ENCODE measurements at regions not wholly inside any gene's neighbourhood (a gene's known extent, or its start where the extent isn't known, plus 50 kb on each side); places are given as distances from the start of the nearest gene placed in this dataset.

DNA sequence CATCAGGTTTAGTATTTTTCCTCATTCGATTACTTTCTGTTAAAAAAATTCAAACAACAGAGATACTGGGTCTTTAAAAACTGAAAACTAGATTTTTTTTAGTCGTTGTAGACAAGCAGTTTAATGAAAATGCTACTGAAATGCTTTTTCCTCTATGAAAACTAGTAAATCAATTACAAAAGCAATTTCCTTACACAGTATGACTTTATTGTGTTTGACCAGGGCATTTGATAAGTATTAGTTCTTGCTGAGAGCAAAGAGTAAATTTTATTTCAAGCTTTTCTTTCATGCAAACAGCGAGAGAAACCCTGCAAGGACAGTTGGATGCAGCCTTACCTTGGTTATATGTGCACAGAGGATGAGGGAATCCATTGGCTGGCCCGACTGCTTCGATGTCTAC, 308.5 kb downstream of the MAT2B start:
- Histone ChIP-seq H3K4me3 (ENCODE audit: low read length) (no peak overlapping the region), H3K4me1 (ENCODE audit: control insufficient read depth, insufficient read depth, low read length) (no peaks in the 10 kb centered on the region), H3K27me3 (ENCODE audit: control insufficient read depth, insufficient read depth, low read length) (no peaks in the 10 kb centered on the region), H3K9ac (ENCODE audit: low read length) (no peak overlapping the region), H3K9me3 (ENCODE audit: control insufficient read depth, low read length) (no peaks in the 10 kb centered on the region), H3K36me3 (ENCODE audit: control insufficient read depth, insufficient read depth, low read length) (no peaks in the 10 kb centered on the region)

DNA sequence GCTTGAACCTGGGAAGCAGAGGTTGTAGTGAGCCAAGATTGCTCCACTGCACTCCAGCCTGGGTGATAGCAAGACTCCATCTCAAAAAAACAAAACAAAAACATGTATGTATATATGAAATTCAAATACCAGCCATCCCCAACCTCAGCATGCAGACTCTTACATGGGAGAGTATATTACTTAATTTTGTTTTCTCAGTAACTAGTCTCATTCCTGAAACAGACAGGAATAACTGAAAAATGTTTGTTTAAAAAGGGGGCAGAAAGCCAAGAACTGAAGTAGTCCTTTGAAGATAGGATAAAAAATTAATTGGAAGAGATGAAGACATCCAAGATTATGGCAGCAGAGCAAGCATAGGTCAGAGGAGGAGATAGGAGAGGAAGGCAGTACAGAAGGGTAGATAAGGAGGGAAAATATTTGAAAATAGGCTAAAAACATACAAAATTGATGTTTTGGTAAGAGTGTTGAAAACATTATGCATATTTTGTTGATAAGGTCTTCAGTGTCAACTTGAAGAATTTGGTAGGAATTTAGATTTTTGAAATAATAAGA, 309.9 kb downstream of the MAT2B start:
- no peaks in the 10 kb centered on the region for H3K27me3 ChIP-seq (ENCODE audit: control insufficient read depth, insufficient read depth, low read length)
- H3K9me3 ChIP-seq (ENCODE audit: control insufficient read depth, low read length): no peaks in the 10 kb centered on the region
- H3K36me3 ChIP-seq (ENCODE audit: control insufficient read depth, insufficient read depth, low read length): no peaks in the 10 kb centered on the region
- H3K4me3 ChIP-seq (ENCODE audit: low read length): no peak overlapping the region
- H3K9ac ChIP-seq (ENCODE audit: low read length): no peak overlapping the region
- H3K4me1 ChIP-seq (ENCODE audit: control insufficient read depth, insufficient read depth, low read length): no peaks in the 10 kb centered on the region

- H3K4me1 ChIP-seq (ENCODE audit: control insufficient read depth, insufficient read depth, low read length): no peaks in the 10 kb centered on the region
- H3K36me3 ChIP-seq (ENCODE audit: control insufficient read depth, insufficient read depth, low read length): no peaks in the 10 kb centered on the region
- no peak overlapping the region for H3K9ac ChIP-seq (ENCODE audit: low read length)
- H3K27me3 ChIP-seq (ENCODE audit: control insufficient read depth, insufficient read depth, low read length): no peaks in the 10 kb centered on the region
- H3K9me3 ChIP-seq (ENCODE audit: control insufficient read depth, low read length): no peaks in the 10 kb centered on the region
- no peak overlapping the region for H3K4me3 ChIP-seq (ENCODE audit: low read length)
These were observed 315.7 kb downstream of the MAT2B start for GRCh38 chr5:163821142-163821541.

DNA sequence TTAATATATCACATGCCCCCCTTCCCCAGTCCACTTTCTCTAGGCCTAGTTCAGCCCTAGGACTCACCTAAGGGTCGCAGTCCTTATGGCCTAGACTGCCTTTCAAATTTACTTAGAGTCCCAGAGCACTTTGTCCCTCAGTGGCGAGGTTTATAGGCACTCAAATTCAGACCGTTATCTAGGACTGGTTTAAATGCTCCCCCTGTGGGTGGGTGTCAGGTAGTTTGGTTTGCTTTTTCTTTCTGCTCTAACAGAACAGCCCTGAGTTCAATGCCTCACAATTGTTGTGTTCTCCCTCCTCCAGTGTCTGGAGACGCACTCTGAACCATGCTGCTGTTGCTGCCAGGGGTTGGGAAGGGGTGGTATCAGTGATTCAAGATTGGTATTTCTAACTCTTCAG, 317.1 kb downstream of the MAT2B start:
- H3K4me1 ChIP-seq (ENCODE audit: control insufficient read depth, insufficient read depth, low read length): no peaks in the 10 kb centered on the region
- H3K9ac ChIP-seq (ENCODE audit: low read length): no peak overlapping the region
- H3K36me3 ChIP-seq (ENCODE audit: control insufficient read depth, insufficient read depth, low read length): no peaks in the 10 kb centered on the region
- no peaks in the 10 kb centered on the region for H3K9me3 ChIP-seq (ENCODE audit: control insufficient read depth, low read length)
- H3K4me3 ChIP-seq (ENCODE audit: low read length): no peak overlapping the region
- no peaks in the 10 kb centered on the region for H3K27me3 ChIP-seq (ENCODE audit: control insufficient read depth, insufficient read depth, low read length)

- Histone ChIP-seq H3K4me3 (ENCODE audit: low read length) (no peak overlapping the region), H3K4me1 (ENCODE audit: control insufficient read depth, insufficient read depth, low read length) (no peaks in the 10 kb centered on the region), H3K9ac (ENCODE audit: low read length) (no peak overlapping the region), H3K9me3 (ENCODE audit: control insufficient read depth, low read length) (no peaks in the 10 kb centered on the region), H3K27me3 (ENCODE audit: control insufficient read depth, insufficient read depth, low read length) (no peaks in the 10 kb centered on the region), H3K36me3 (ENCODE audit: control insufficient read depth, insufficient read depth, low read length) (no peaks in the 10 kb centered on the region)
These were observed 320.2 kb downstream of the MAT2B start for GRCh38 chr5:163825661-163826060.

GRCh38 chr5:163826201-163826600, 320.8 kb downstream of the MAT2B start:
- H3K27me3 ChIP-seq (ENCODE audit: control insufficient read depth, insufficient read depth, low read length): no peaks in the 10 kb centered on the region
- H3K9me3 ChIP-seq (ENCODE audit: control insufficient read depth, low read length): no peaks in the 10 kb centered on the region
- H3K36me3 ChIP-seq (ENCODE audit: control insufficient read depth, insufficient read depth, low read length): no peaks in the 10 kb centered on the region
- H3K4me3 ChIP-seq (ENCODE audit: low read length): no peak overlapping the region
- no peak overlapping the region for H3K9ac ChIP-seq (ENCODE audit: low read length)
- no peaks in the 10 kb centered on the region for H3K4me1 ChIP-seq (ENCODE audit: control insufficient read depth, insufficient read depth, low read length)

GRCh38 chr5:163832155-163832554, 326.7 kb downstream of the MAT2B start:
- Histone ChIP-seq H3K36me3 (ENCODE audit: control insufficient read depth, insufficient read depth, low read length) (no peaks in the 10 kb centered on the region), H3K9me3 (ENCODE audit: control insufficient read depth, low read length) (no peaks in the 10 kb centered on the region), H3K4me1 (ENCODE audit: control insufficient read depth, insufficient read depth, low read length) (no peaks in the 10 kb centered on the region), H3K9ac (ENCODE audit: low read length) (no peak overlapping the region), H3K27me3 (ENCODE audit: control insufficient read depth, insufficient read depth, low read length) (no peaks in the 10 kb centered on the region), H3K4me3 (ENCODE audit: low read length) (no peak overlapping the region)

DNA sequence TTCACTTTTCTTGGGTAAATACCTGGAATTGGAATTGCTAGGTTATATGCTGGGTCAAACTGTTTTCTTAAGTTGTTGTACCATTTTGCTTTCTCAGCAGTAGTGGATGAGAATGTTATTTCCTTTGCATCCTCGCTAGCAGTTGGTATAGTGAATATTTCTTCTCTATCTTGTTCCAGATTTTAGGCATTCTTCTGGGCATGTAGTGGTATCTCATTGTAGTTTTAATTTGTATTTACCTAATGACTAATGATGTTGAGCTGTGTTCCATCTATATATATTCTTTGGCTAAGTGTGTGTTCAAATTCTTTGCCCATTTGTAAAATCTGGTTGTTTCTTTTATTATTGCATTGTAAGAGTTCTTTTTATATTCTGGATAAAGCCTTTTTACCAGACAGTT, 333.3 kb downstream of the MAT2B start:
- no peaks in the 10 kb centered on the region for H3K9me3 ChIP-seq (ENCODE audit: control insufficient read depth, low read length)
- no peaks in the 10 kb centered on the region for H3K36me3 ChIP-seq (ENCODE audit: control insufficient read depth, insufficient read depth, low read length)
- H3K9ac ChIP-seq (ENCODE audit: low read length): no peak overlapping the region
- H3K27me3 ChIP-seq (ENCODE audit: control insufficient read depth, insufficient read depth, low read length): no peaks in the 10 kb centered on the region
- no peak overlapping the region for H3K4me3 ChIP-seq (ENCODE audit: low read length)
- H3K4me1 ChIP-seq (ENCODE audit: control insufficient read depth, insufficient read depth, low read length): no peaks in the 10 kb centered on the region

- Histone ChIP-seq H3K36me3 (ENCODE audit: control insufficient read depth, insufficient read depth, low read length) (no peaks in the 10 kb centered on the region), H3K4me3 (ENCODE audit: low read length) (no peak overlapping the region), H3K27me3 (ENCODE audit: control insufficient read depth, insufficient read depth, low read length) (no peaks in the 10 kb centered on the region), H3K9me3 (ENCODE audit: control insufficient read depth, low read length) (no peaks in the 10 kb centered on the region), H3K4me1 (ENCODE audit: control insufficient read depth, insufficient read depth, low read length) (no peaks in the 10 kb centered on the region), H3K9ac (ENCODE audit: low read length) (no peak overlapping the region)
These were observed 341.1 kb downstream of the MAT2B start for GRCh38 chr5:163846512-163846911.

- Histone ChIP-seq H3K36me3 (ENCODE audit: control insufficient read depth, insufficient read depth, low read length) (no peaks in the 10 kb centered on the region), H3K9ac (ENCODE audit: low read length) (no peak overlapping the region), H3K4me3 (ENCODE audit: low read length) (no peak overlapping the region), H3K27me3 (ENCODE audit: control insufficient read depth, insufficient read depth, low read length) (no peaks in the 10 kb centered on the region), H3K9me3 (ENCODE audit: control insufficient read depth, low read length) (no peaks in the 10 kb centered on the region), H3K4me1 (ENCODE audit: control insufficient read depth, insufficient read depth, low read length) (no peaks in the 10 kb centered on the region)
These were observed 350.3 kb downstream of the MAT2B start for GRCh38 chr5:163855754-163856153.

DNA sequence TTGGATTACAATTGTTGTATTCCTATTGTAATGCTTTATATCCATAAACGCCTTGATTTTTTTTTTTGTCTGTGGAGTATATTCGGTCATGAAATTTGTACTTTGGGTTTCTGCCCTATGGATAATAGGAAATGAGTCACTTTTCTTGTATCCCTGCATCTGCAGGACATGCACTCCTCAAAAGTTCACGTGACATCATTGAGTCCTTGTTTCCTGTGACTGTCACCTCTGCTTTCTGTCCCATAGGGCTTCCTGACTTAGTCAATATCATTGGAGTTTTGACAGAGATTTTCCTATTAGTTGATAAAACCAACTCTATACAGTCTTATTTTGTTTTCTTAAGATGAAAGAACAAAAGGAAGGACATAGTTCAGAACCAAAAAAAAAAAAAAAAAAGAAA, 356.3 kb downstream of the MAT2B start:
- Histone ChIP-seq H3K9ac (ENCODE audit: low read length) (no peak overlapping the region), H3K9me3 (ENCODE audit: control insufficient read depth, low read length) (no peaks in the 10 kb centered on the region), H3K36me3 (ENCODE audit: control insufficient read depth, insufficient read depth, low read length) (no peaks in the 10 kb centered on the region), H3K4me3 (ENCODE audit: low read length) (no peak overlapping the region), H3K27me3 (ENCODE audit: control insufficient read depth, insufficient read depth, low read length) (no peaks in the 10 kb centered on the region), H3K4me1 (ENCODE audit: control insufficient read depth, insufficient read depth, low read length) (no peaks in the 10 kb centered on the region)

GRCh38 chr5:163867324-163867723, 361.9 kb downstream of the MAT2B start:
- Histone ChIP-seq H3K4me3 (ENCODE audit: low read length) (no peak overlapping the region), H3K4me1 (ENCODE audit: control insufficient read depth, insufficient read depth, low read length) (no peaks in the 10 kb centered on the region), H3K9me3 (ENCODE audit: control insufficient read depth, low read length) (no peaks in the 10 kb centered on the region)

GRCh38 chr5:163867738-163868137, 362.3 kb downstream of the MAT2B start:
- Histone ChIP-seq H3K36me3 (ENCODE audit: control insufficient read depth, insufficient read depth, low read length) (no peaks in the 10 kb centered on the region), H3K9me3 (ENCODE audit: control insufficient read depth, low read length) (no peaks in the 10 kb centered on the region), H3K4me1 (ENCODE audit: control insufficient read depth, insufficient read depth, low read length) (no peaks in the 10 kb centered on the region), H3K27me3 (ENCODE audit: control insufficient read depth, insufficient read depth, low read length) (no peaks in the 10 kb centered on the region), H3K4me3 (ENCODE audit: low read length) (no peak overlapping the region), H3K9ac (ENCODE audit: low read length) (no peak overlapping the region)

More at GRCh38 chr5:163867324-163867723, 361.9 kb downstream of the MAT2B start:
- H3K27me3 ChIP-seq (ENCODE audit: control insufficient read depth, insufficient read depth, low read length): no peaks in the 10 kb centered on the region
- no peak overlapping the region for H3K9ac ChIP-seq (ENCODE audit: low read length)
- H3K36me3 ChIP-seq (ENCODE audit: control insufficient read depth, insufficient read depth, low read length): no peaks in the 10 kb centered on the region

Data from mucosa of stomach (tissue), 1 donor.